ENCODE measurements at regions not wholly inside any gene's neighbourhood (a gene's known extent, or its start where the extent isn't known, plus 50 kb on each side); places are given as distances from the start of the nearest gene placed in this dataset.

GRCh38 chr17:6936370-6937028 is 59.4 kb upstream of the ALOX12 start:
- Histone ChIP-seq H3K27ac (ENCODE audit: low read length) (peak overlapping the region; percentile 3), H3K36me3 (ENCODE audit: control insufficient read depth, insufficient read depth, low read length) (no peaks in the 10 kb centered on the region), H3K4me1 (ENCODE audit: control insufficient read depth, insufficient read depth, low read length) (no peaks in the 10 kb centered on the region), H3K27me3 (ENCODE audit: control insufficient read depth, insufficient read depth, low read length) (no peaks in the 10 kb centered on the region), H3K4me3 (ENCODE audit: low read length) (no peak overlapping the region), H3K9me3 (ENCODE audit: control insufficient read depth, insufficient read depth, low read length) (no peaks in the 10 kb centered on the region)
- ATAC-seq, result peak; percentile 24 to 70 (median 68)
- H3K27ac Mint-ChIP-seq, result peak overlapping the region; percentile 3 to 7
- peaks cover 9 to 19% of the 10 kb centered on the region in 2 donors for H3K4me1 Mint-ChIP-seq
- DNase-seq, result peak in 1 of 2 donors; percentile 41
- intact Hi-C loops (cut with micrococcal nuclease), result no loop called here
- 79% methylated on average over 7 of the region's 8 CpGs for WGBS (ENCODE audit: insufficient coverage)
- no peaks in the 10 kb centered on the region for H3K9me3 Mint-ChIP-seq
- no peaks in the 10 kb centered on the region for H3K36me3 Mint-ChIP-seq
- no peak for TF ChIP-seq CTCF (IDR thresholded peaks at IDR 0.05)
- peak overlapping the region; percentile 51 for H3K4me3 Mint-ChIP-seq
- no peaks in the 10 kb centered on the region for H3K27me3 Mint-ChIP-seq (ENCODE audit: low read depth in 2 of 2)

GRCh38 chr17:6938637-6939036 is 57.2 kb upstream of the ALOX12 start:
- Histone ChIP-seq H3K36me3 (ENCODE audit: control insufficient read depth, insufficient read depth, low read length) (no peaks in the 10 kb centered on the region), H3K4me3 (ENCODE audit: low read length) (no peak overlapping the region), H3K27me3 (ENCODE audit: control insufficient read depth, insufficient read depth, low read length) (no peaks in the 10 kb centered on the region), H3K9me3 (ENCODE audit: control insufficient read depth, insufficient read depth, low read length) (no peaks in the 10 kb centered on the region), H3K4me1 (ENCODE audit: control insufficient read depth, insufficient read depth, low read length) (no peaks in the 10 kb centered on the region), H3K27ac (ENCODE audit: low read length) (no peak overlapping the region)
- Mint-ChIP-seq H3K9me3 (no peaks in the 10 kb centered on the region), H3K27me3 (ENCODE audit: low read depth in 2 of 2) (no peaks in the 10 kb centered on the region), H3K4me3 (no peak overlapping the region), H3K27ac (peak overlapping the region in 1 of 2 donors; percentile 0), H3K36me3 (no peaks in the 10 kb centered on the region), H3K4me1 (peaks cover 9 to 19% of the 10 kb centered on the region in 2 donors)
- WGBS (ENCODE audit: insufficient coverage), result 25% methylated on average over 3 of the region's 3 CpGs
- DNase-seq (no peak), ATAC-seq (peak in 2 of 3 donors; percentile 27 to 78)
- intact Hi-C loops (cut with micrococcal nuclease), result no loop called here
- no peak for TF ChIP-seq CTCF (IDR thresholded peaks at IDR 0.05)

- ATAC-seq (peak in 1 of 3 donors; percentile 28), DNase-seq (peak in 1 of 2 donors; percentile 13)
- no peak overlapping the region for H3K27ac Mint-ChIP-seq
- H3K4me1 Mint-ChIP-seq, result peaks cover 9 to 19% of the 10 kb centered on the region in 2 donors
- no peaks in the 10 kb centered on the region for H3K36me3 ChIP-seq (ENCODE audit: control insufficient read depth, insufficient read depth, low read length)
- no peaks in the 10 kb centered on the region for H3K27me3 Mint-ChIP-seq (ENCODE audit: low read depth in 2 of 2)
- H3K27me3 ChIP-seq (ENCODE audit: control insufficient read depth, insufficient read depth, low read length), result no peaks in the 10 kb centered on the region
- H3K4me3 ChIP-seq (ENCODE audit: low read length), result peak overlapping the region; percentile 0
- H3K27ac ChIP-seq (ENCODE audit: low read length), result no peak overlapping the region
- H3K9me3 ChIP-seq (ENCODE audit: control insufficient read depth, insufficient read depth, low read length), result no peaks in the 10 kb centered on the region
- H3K9me3 Mint-ChIP-seq, result no peaks in the 10 kb centered on the region
- H3K4me1 ChIP-seq (ENCODE audit: control insufficient read depth, insufficient read depth, low read length), result no peaks in the 10 kb centered on the region
- H3K4me3 Mint-ChIP-seq, result peak overlapping the region; percentile 53
- no peak for TF ChIP-seq CTCF (IDR thresholded peaks at IDR 0.05)
- H3K36me3 Mint-ChIP-seq, result no peaks in the 10 kb centered on the region
- intact Hi-C loops (cut with micrococcal nuclease), result no loop called here
- WGBS (ENCODE audit: insufficient coverage), result 89% methylated on average over 4 of the region's 7 CpGs
These were observed 55.6 kb upstream of the ALOX12 start for GRCh38 chr17:6940186-6940649.

- Mint-ChIP-seq H3K27ac (no peak overlapping the region), H3K4me3 (no peak overlapping the region), H3K4me1 (peaks cover 9 to 19% of the 10 kb centered on the region in 2 donors), H3K9me3 (no peaks in the 10 kb centered on the region), H3K36me3 (no peaks in the 10 kb centered on the region), H3K27me3 (ENCODE audit: low read depth in 2 of 2) (no peaks in the 10 kb centered on the region)
- Histone ChIP-seq H3K36me3 (ENCODE audit: control insufficient read depth, insufficient read depth, low read length) (no peaks in the 10 kb centered on the region), H3K4me1 (ENCODE audit: control insufficient read depth, insufficient read depth, low read length) (no peaks in the 10 kb centered on the region), H3K4me3 (ENCODE audit: low read length) (no peak overlapping the region), H3K9me3 (ENCODE audit: control insufficient read depth, insufficient read depth, low read length) (no peaks in the 10 kb centered on the region), H3K27me3 (ENCODE audit: control insufficient read depth, insufficient read depth, low read length) (no peaks in the 10 kb centered on the region), H3K27ac (ENCODE audit: low read length) (no peak overlapping the region)
- ATAC-seq, result no peak
- DNase-seq, result no peak
- TF ChIP-seq CTCF (IDR thresholded peaks at IDR 0.05), result no peak
- WGBS (ENCODE audit: insufficient coverage), result 92% methylated on average over 5 of the region's 5 CpGs
- intact Hi-C loops (cut with micrococcal nuclease), result no loop called here
These were observed 53.9 kb upstream of the ALOX12 start for GRCh38 chr17:6941989-6942388.
